GM21723 (cell line): ENCODE measurements at regions not wholly inside any gene's neighbourhood (a gene's known extent, or its start where the extent isn't known, plus 50 kb on each side); places are given as distances from the start of the nearest gene placed in this dataset.

Experiments used
- ATAC-seq: cut with Tn5 transposase; IDR thresholded peaks from one replicate; pipeline ENCODE4 v1.9.1; 2021; ENCODE audit warnings: mild to moderate bottlenecking, moderate library complexity; ENCODE audit not compliant: unreplicated experiment

- no peak for ATAC-seq
These were observed 317.6 kb upstream of the PROX1 start for GRCh38 chr1:213669964-213670691.

GRCh38 chr1:213670692-213671023, 317.1 kb upstream of the PROX1 start:
- no peak for ATAC-seq

GRCh38 chr1:213675043-213675442, 312.7 kb upstream of the PROX1 start:
- ATAC-seq = no peak

GRCh38 chr1:213676736-213677135, 311.0 kb upstream of the PROX1 start:
- no peak for ATAC-seq

- no peak for ATAC-seq
These were observed 309.4 kb upstream of the PROX1 start for GRCh38 chr1:213678348-213678747.

DNA sequence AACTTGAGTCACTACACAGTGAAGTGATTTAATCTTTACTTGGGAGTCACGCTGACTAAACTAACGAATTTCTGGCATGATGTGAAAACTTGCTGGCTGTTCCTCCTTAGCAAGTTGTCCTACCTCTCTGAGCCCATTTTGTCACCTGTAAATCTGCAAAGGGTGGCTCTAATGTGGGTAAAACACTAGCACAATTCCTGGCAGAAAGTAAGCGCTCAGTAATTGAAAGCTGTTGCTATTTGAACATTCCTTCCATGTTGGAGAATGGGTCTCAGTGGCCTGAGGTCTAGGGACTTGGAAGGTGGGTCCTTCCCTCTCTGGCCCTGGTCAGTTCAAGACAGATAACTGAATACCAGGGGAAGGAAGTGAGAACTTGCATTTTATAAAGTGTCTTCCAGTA, 309.0 kb upstream of the PROX1 start:
- no peak for ATAC-seq

- no peak for ATAC-seq
These were observed 308.6 kb upstream of the PROX1 start for GRCh38 chr1:213679153-213679552.

- ATAC-seq = no peak
These were observed 307.0 kb upstream of the PROX1 start for GRCh38 chr1:213680677-213681325.

DNA sequence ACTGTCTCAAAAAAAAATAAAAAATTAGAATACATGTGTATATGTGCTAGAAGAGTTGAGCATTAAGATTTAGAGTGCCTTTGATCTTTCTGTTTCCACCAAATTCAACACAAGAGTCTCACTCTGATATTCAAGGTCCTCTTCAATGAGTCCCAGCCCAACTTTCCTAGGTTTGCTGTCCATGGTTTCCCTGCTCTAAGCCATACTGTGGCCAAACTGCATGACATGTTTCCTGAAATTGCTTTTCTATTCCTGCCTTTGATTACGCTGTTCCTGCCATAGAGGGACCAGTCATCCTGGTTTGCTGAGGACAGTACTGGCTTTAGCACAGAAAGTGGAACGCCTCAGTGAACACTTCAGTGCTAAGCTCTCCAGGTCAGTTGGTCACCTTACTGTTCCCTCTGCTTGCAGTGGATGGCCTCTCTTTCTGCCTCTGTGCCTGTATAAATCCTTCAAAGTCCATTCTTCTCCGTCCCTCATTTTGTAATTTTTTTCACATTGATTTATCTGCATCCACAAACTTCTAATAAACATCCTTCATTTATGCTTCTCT, 305.9 kb upstream of the PROX1 start:
- ATAC-seq = no peak

DNA sequence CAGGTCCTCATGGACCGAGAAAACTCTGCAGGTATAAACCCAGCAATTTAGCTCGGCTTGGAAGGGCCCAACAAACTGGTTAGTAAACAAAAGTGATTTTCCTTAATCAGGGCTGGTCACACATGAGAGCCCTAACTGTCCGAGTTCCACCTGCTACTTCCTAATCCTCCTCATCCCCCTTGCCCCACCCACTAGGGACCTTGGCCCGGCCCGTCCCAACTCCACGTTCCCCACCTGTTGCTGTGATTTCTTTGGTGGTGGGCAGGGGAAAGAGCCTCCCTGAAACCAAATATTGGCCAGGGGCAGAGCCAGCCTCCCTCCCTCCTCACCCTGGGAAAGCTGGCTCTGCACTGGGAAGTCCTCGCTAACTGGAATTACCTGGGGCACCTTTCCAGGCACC, 304.2 kb upstream of the PROX1 start:
- ATAC-seq = no peak

GRCh38 chr1:213684454-213684853, 303.3 kb upstream of the PROX1 start:
- no peak for ATAC-seq

DNA sequence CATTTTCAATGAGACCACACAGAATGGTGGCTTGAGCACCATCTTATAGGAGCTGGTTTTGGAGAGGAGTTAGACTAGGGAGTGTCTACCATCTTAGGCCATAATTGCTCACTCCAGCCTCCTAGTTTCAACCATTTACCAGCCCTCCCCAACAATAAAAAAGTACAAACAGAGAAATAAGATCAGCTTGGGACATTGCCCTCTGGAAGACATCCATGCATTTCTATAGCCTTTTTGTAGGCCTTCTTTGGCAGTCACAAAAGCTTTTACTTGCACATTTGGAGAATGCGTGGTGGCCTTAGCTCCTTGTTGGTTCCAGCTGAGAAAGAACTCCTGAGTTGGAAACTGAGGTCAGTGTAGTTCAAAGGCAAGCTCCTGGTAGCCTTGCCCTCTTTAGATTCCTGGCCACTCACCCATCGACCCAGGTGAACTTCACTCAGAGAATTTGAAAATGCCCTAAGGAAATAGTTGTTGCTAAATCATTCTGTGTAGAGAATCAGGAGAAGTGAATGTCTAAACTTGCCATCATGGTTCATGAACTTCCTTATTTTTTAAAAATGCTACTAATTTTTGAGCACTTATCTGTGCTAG, 301.7 kb upstream of the PROX1 start:
- no peak for ATAC-seq

DNA sequence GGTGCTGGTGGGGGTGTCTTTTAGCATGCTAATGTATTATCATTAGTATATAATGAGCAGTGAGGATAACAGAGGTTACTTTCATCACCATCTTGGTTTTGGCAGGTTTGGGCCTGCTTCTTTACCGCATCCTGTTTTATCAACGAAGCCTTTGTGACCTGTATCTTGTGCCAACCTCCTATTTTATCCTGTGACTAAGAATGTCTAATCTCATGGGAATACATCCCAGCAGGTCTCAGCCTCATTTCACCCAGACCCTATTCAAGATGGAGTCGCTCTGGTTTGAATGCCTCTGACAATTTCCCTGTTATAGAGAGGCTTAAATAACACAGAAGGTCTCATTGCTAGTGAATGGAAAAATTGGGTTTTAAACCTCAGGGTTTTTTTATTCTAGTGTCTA, 300.8 kb upstream of the PROX1 start:
- no peak for ATAC-seq

DNA sequence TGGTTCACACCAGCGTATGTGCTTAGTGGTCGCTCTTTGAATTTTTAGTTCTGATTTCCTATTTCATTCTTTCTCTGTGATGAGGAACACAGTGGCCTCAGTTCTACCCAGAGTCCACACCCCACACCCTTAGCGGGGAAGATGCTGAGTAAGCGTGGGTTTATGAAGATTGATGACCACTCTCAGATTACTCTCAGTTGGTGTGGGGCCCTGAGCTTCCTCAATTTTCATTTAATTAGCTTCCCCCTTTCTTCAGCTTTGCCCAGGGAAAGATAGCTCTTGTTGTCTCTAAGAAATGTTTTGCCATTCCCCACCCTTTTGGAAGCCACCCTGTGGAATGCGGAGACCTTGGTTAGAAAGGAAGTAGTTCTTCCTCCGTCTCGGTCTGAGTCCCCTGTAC, 299.9 kb upstream of the PROX1 start:
- ATAC-seq = no peak

GRCh38 chr1:213688655-213689054, 299.1 kb upstream of the PROX1 start:
- ATAC-seq = no peak

DNA sequence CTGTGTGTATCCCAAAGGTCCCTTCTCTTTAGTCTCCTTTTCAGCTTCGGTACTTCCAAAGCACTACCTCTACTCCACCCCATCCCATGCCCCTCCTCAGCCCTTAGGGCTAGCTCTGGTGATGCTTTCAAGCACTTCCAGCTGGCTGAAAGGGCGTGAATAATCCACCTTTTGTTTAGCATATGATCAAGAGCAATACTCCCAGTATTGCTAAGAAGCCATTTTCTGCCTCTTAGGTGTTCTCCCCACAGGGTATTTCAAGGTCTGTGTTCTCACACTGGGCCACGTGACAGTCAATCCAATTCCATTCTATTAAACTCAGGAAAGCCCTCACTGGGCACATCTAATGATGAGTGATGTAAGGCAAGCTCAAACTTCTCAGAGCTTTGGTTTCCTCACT, 298.5 kb upstream of the PROX1 start:
- ATAC-seq = no peak

- no peak for ATAC-seq
These were observed 297.3 kb upstream of the PROX1 start for GRCh38 chr1:213690341-213690917.

- no peak for ATAC-seq
These were observed 295.5 kb upstream of the PROX1 start for GRCh38 chr1:213692321-213692720.

DNA sequence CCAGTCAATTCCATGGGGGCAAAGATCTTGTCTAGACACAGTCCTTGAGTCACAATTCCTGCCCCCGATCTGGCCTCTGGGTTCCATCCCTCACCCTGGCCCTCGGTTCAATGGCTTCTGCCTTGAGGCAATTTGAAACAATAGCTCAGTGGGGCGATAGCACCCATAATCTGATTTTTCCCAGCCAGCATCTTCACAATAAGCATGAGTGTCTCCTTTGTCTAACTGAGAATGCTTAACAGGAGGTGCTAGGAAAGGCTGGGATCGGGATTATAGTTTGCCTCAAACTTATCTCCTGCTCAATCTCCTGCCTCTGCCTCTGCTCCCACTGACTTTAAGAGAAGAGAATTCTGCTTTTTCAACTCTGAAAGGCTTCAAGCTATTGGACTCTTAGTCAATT, 293.9 kb upstream of the PROX1 start:
- ATAC-seq = no peak

- no peak for ATAC-seq
These were observed 290.5 kb upstream of the PROX1 start for GRCh38 chr1:213697192-213697802.

DNA sequence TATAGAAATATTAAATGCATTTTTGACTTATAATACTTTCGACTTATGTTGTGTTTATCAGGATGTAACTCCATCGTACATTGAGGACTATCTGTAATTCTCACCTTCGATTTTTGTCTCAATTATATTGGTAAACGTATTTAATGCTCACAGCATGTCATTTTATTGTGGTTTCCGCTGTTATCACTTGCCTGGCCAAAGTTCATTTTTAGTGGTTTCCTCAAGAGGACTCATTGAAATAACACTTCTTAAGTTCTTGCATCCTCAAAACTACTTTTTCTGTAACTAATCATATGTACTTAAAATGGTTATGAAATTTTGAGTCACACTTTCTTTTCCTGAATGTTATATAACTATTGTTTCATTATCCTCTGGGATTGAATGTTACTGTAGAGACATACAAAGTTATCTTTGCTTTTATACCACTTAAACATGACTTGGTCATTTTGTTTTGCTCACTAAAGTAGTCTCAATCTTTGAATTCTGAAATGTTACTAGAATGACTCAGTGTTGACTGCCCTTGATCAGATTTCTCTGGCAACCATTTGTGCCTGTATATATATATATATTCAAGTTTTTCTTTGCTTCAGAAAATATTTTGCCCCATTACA, 289.6 kb upstream of the PROX1 start:
- ATAC-seq = no peak
